Suprapubic skin (tissue), 4 donors: ENCODE measurements at regions not wholly inside any gene's neighbourhood (a gene's known extent, or its start where the extent isn't known, plus 50 kb on each side); places are given as distances from the start of the nearest gene placed in this dataset.

Experiments used
- DNase-seq, 2 donors: peaks; one replicate each; pipeline ENCODE4 v3.0.0-alpha.2; 2019; ENCODE audit warnings: low spot score in 2 of 2
- H3K27ac ChIP-seq: fragments of 200-600 bp; sonication (generic); one replicate; pipeline ENCODE4 v1.5.1; 2019
- H3K27me3 ChIP-seq: fragments of 200-600 bp; sonication (generic); one replicate; pipeline ENCODE4 v1.5.1; 2019
- H3K36me3 ChIP-seq: fragments of 200-600 bp; sonication (generic); one replicate; pipeline ENCODE4 v1.5.1; 2019
- H3K4me1 ChIP-seq: fragments of 200-600 bp; sonication (generic); one replicate; pipeline ENCODE4 v1.5.1; 2019
- H3K4me3 ChIP-seq: fragments of 200-600 bp; sonication (generic); one replicate; pipeline ENCODE4 v1.5.1; 2019; ENCODE audit warnings: mild to moderate bottlenecking
- H3K9me3 ChIP-seq: fragments of 200-600 bp; sonication (generic); one replicate; pipeline ENCODE4 v1.5.1; 2019
- CTCF ChIP-seq, 2 donors: fragments of 200-600 bp in 1 of 2; fragments of 450-650 bp in 1 of 2; sonication (generic) in 1 of 2; IDR thresholded peaks; one replicate each; pipeline ENCODE4 v1.5.1; 2016 to 2019; ENCODE audit warnings: antibody characterized with exemption in 2 of 2, mild to moderate bottlenecking in 1 of 2, moderate library complexity in 1 of 2
- EP300 ChIP-seq: sonication (generic); formaldehyde crosslinking; IDR thresholded peaks from one replicate; pipeline ENCODE4 v1.6.1; 2017; ENCODE audit warnings: antibody characterized with exemption
- POLR2A ChIP-seq, 2 donors: fragments of 450-650 bp; IDR thresholded peaks; one replicate each; pipeline ENCODE4 v1.6.1; 2017; ENCODE audit warnings: antibody characterized with exemption in 2 of 2, mild to moderate bottlenecking in 2 of 2, moderate library complexity in 2 of 2
- POLR2AphosphoS5 ChIP-seq, 3 donors: sonication (generic); formaldehyde crosslinking; IDR thresholded peaks; one replicate each; pipeline ENCODE4 v1.6.1; 2017; ENCODE audit warnings: antibody characterized with exemption in 3 of 3
- WGBS: methylation state at CpG from one replicate; pipeline ENCODE4 v1.1.5; 2018; 5-methylcytosine and 5-hydroxymethylcytosine counted together

DNA sequence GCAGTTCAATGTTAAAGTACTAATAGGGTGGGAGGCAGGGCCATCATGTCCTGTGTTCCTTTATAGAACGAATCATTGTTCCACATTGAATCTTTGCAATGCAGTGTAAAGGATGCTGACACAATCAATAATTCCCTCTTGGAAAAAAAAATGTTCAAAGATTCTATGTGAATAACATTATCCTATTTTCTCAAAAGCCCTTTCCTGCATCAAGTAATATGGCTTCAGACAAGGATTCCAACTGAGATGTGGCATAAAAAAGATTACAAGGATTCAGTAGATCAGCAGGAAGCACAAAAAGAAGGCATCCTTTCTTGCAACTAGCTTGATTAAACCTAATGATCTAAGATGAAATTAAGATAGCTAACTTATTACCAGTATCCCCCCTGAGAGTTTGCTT lies 454.0 kb upstream of the CADM2 start:
- TF ChIP-seq EP300 (no peak), CTCF (IDR thresholded peaks at IDR 0.05) (no peak), POLR2A (IDR thresholded peaks at IDR 0.05) (no peak), POLR2AphosphoS5 (IDR thresholded peaks at IDR 0.05) (no peak)
- WGBS, result 61% methylated on average over 1 of the region's 1 CpG

DNA sequence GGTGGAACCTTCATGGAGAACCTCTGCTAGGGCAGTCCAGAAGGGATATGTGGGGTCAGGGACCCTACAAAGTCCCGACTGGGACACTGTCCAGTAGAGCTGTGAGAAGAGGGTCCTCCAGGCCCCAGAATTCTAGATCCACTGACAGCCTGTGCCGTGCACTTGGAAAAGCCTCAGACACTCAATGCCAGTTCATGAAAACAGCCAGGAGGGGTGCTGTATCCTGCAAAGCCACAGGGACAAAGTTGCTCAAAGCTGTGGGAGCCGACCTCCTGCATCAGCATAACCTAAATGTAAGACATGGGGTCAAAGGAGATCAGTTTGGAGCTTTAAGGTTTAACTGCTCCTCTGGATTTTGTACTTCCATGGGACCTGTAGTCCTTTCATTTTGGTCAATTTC lies 448.8 kb upstream of the CADM2 start:
- no peak overlapping the region for H3K4me3 ChIP-seq
- DNase-seq, result no peak
- WGBS, result 88% methylated on average over 3 of the region's 3 CpGs
- no peak overlapping the region for H3K27ac ChIP-seq
- no peaks in the 10 kb centered on the region for H3K4me1 ChIP-seq
- TF ChIP-seq POLR2A (IDR thresholded peaks at IDR 0.05) (no peak), EP300 (no peak), POLR2AphosphoS5 (IDR thresholded peaks at IDR 0.05) (no peak), CTCF (IDR thresholded peaks at IDR 0.05) (no peak)
- H3K36me3 ChIP-seq, result no peaks in the 10 kb centered on the region
- H3K9me3 ChIP-seq, result peaks cover 6% of the 10 kb centered on the region
- H3K27me3 ChIP-seq, result no peaks in the 10 kb centered on the region

More for the DNA sequence above, 454.0 kb upstream of the CADM2 start:
- DNase-seq, result no peak
- H3K4me3 ChIP-seq, result no peak overlapping the region
- H3K4me1 ChIP-seq, result no peaks in the 10 kb centered on the region
- no peaks in the 10 kb centered on the region for H3K36me3 ChIP-seq
- no peak overlapping the region for H3K27ac ChIP-seq
- no peaks in the 10 kb centered on the region for H3K27me3 ChIP-seq
- no peaks in the 10 kb centered on the region for H3K9me3 ChIP-seq

GRCh38 chr3:84522893-84523292 lies 435.9 kb upstream of the CADM2 start:
- Histone ChIP-seq H3K4me3 (no peak overlapping the region), H3K36me3 (no peaks in the 10 kb centered on the region), H3K27me3 (no peaks in the 10 kb centered on the region), H3K27ac (no peak overlapping the region), H3K9me3 (no peaks in the 10 kb centered on the region), H3K4me1 (no peaks in the 10 kb centered on the region)
- no peak for DNase-seq
- TF ChIP-seq EP300 (no peak), POLR2AphosphoS5 (IDR thresholded peaks at IDR 0.05) (no peak), CTCF (IDR thresholded peaks at IDR 0.05) (no peak), POLR2A (IDR thresholded peaks at IDR 0.05) (no peak)
- 76% methylated on average over 6 of the region's 6 CpGs for WGBS

- WGBS, result 81% methylated on average over 3 of the region's 3 CpGs
Measured at GRCh38 chr3:84536916-84537315, 421.9 kb upstream of the CADM2 start.

DNA sequence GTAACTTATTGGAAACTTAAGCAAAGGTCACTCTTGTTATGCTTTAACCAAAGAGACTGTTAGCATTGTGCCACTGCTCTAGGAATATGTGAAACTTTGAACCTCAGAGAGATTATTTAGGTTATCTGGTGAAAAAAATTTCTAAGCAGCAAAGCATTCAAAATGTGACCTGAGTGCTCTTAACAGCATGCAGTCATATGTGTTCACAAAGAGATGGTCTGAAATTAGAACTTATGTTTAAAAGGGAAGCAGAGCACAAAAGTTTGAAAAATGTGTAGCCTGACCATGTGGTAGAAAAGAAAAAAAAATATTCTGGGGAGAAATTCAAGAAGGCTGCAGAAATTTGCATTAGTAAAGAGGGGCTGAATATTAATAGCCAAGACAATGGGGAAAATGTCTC lies 420.2 kb upstream of the CADM2 start:
- Histone ChIP-seq H3K9me3 (peaks cover 14% of the 10 kb centered on the region), H3K36me3 (no peaks in the 10 kb centered on the region), H3K4me1 (no peaks in the 10 kb centered on the region), H3K27ac (no peak overlapping the region), H3K27me3 (no peaks in the 10 kb centered on the region), H3K4me3 (no peak overlapping the region)
- no peak for DNase-seq
- TF ChIP-seq EP300 (no peak), POLR2AphosphoS5 (IDR thresholded peaks at IDR 0.05) (no peak), CTCF (IDR thresholded peaks at IDR 0.05) (no peak), POLR2A (IDR thresholded peaks at IDR 0.05) (no peak)

More at GRCh38 chr3:84536916-84537315, 421.9 kb upstream of the CADM2 start:
- TF ChIP-seq POLR2A (IDR thresholded peaks at IDR 0.05) (no peak), EP300 (no peak), CTCF (IDR thresholded peaks at IDR 0.05) (no peak), POLR2AphosphoS5 (IDR thresholded peaks at IDR 0.05) (no peak)
- no peaks in the 10 kb centered on the region for H3K4me1 ChIP-seq
- H3K27me3 ChIP-seq, result no peaks in the 10 kb centered on the region
- H3K27ac ChIP-seq, result no peak overlapping the region
- no peaks in the 10 kb centered on the region for H3K36me3 ChIP-seq
- H3K9me3 ChIP-seq, result peaks cover 14% of the 10 kb centered on the region
- no peak overlapping the region for H3K4me3 ChIP-seq
- DNase-seq, result no peak
